Activated naive CD8-positive, alpha-beta T cell treated with anti-CD3 and anti-CD28 coated beads, Interleukin-2, amount 10 ng/mL, durations not matched to agents 7 days and 5 days (primary cell): ENCODE measurements at regions not wholly inside any gene's neighbourhood (a gene's known extent, or its start where the extent isn't known, plus 50 kb on each side); places are given as distances from the start of the nearest gene placed in this dataset.

Source experiments
- ATAC-seq: fragments of 150-1000 bp; cut with Tn5 transposase; one replicate; pipeline ENCODE4 v1.10.0; 2021; ENCODE audit warnings: low read depth, moderate library complexity
- POLR2A ChIA-PET: fragments of 350-600 bp; sonication (Branson Sonifier 250); formaldehyde crosslinking; loops from one replicate; lab custom pipeline; 2021; ENCODE audit warnings: antibody characterized with exemption; lab: Charles Lee
- DNase-seq: peaks from one replicate; pipeline ENCODE4 v3.0.0; 2021
- H3K27ac Mint-ChIP-seq: one replicate; pipeline ENCODE4 v1.8.0; 2022; ENCODE audit warnings: mild to moderate bottlenecking, mixed read lengths
- H3K27me3 Mint-ChIP-seq: one replicate; pipeline ENCODE4 v1.8.0; 2022; ENCODE audit warnings: mild to moderate bottlenecking, moderate library complexity, mixed read lengths
- H3K36me3 Mint-ChIP-seq: one replicate; pipeline ENCODE4 v1.8.0; 2021; ENCODE audit warnings: mild to moderate bottlenecking, mixed read lengths
- H3K4me1 Mint-ChIP-seq: one replicate; pipeline ENCODE4 v1.8.0; 2021; ENCODE audit warnings: mixed read lengths
- H3K4me3 Mint-ChIP-seq: one replicate; pipeline ENCODE4 v1.8.0; 2022; ENCODE audit warnings: mild to moderate bottlenecking, moderate library complexity, mixed read lengths
- H3K9me3 Mint-ChIP-seq: one replicate; pipeline ENCODE4 v1.8.0; 2021; ENCODE audit warnings: mixed read lengths

DNA sequence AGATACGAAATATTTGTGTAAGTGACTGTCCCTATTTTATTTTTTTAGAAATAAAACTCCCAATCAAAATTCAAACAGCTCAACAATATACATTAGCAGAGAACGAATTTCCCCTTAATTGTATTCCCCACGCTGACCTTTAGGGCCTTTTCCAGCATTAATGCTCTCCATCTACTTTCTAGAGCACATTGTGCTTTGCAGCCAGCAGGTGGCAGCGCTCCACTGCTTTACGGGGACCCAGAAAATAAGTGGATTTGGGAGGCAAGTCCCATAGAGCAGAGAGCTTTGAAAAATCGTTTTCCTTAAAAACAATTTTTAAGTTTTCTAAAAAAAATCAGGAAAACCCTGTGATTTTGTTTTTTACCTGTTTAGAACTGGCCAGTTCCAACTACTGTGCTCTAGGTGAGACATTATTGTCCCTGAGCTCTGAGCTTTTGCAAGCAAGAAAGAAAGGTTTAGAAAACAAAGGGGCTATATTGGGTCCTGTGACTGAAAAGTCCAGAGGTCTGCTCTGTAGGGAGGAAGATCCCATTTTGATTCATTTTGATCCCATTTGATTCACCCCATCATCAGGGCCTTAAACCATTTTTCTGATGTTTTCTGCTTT lies 144.4 kb upstream of the ZNF644 start:
- POLR2A ChIA-PET, result no interaction called here

DNA sequence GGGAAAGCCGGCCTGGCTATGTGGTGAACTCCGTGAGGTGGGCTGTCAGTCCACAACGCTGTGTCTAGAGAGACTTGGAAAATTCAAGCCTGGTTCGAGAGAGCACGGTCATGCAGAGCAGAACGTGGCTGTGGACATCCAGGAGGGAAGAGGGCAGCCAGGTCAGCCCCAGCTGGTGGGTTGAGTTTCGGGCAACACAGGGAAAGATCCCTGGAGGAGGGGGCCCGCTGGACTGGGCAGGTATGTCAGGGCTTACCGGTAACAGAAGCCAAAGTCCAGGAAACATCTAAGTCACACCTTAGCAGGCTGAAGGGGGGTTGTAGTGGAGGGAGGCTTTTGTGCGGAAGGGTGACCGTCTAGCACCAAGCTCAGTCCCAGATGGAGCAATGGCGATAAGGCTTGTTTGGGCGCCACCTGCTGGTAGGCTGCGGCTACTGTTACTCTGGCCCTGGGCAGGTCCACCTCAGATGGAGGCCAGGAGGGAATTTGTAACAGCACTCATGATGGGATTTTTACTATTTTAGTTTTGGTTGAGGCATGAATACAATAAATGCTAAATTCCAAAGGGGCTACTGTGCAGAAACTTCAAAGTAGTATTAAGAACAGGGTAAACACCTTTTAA lies 143.3 kb upstream of the ZNF644 start:
- H3K36me3 Mint-ChIP-seq, result no peaks in the 10 kb centered on the region
- no peak overlapping the region for H3K4me3 Mint-ChIP-seq
- no peak overlapping the region for H3K27ac Mint-ChIP-seq
- POLR2A ChIA-PET, result no interaction called here
- DNase-seq (peak; percentile 75), ATAC-seq (peak; percentile 82)
- H3K27me3 Mint-ChIP-seq, result no peaks in the 10 kb centered on the region
- H3K9me3 Mint-ChIP-seq, result no peaks in the 10 kb centered on the region
- no peaks in the 10 kb centered on the region for H3K4me1 Mint-ChIP-seq

More for the DNA sequence above, 144.4 kb upstream of the ZNF644 start:
- Mint-ChIP-seq H3K27me3 (no peaks in the 10 kb centered on the region), H3K36me3 (no peaks in the 10 kb centered on the region), H3K27ac (no peak overlapping the region), H3K4me1 (no peaks in the 10 kb centered on the region), H3K4me3 (no peak overlapping the region), H3K9me3 (no peaks in the 10 kb centered on the region)
- no peak for DNase-seq
- ATAC-seq, result no peak

GRCh38 chr1:91162613-91163012 lies 140.8 kb upstream of the ZNF644 start:
- DNase-seq (no peak), ATAC-seq (no peak)
- Mint-ChIP-seq H3K27me3 (no peaks in the 10 kb centered on the region), H3K4me3 (no peak overlapping the region), H3K36me3 (no peaks in the 10 kb centered on the region), H3K27ac (no peak overlapping the region), H3K9me3 (no peaks in the 10 kb centered on the region), H3K4me1 (no peaks in the 10 kb centered on the region)
- POLR2A ChIA-PET, result no interaction called here

- no peak for ATAC-seq
- Mint-ChIP-seq H3K9me3 (no peaks in the 10 kb centered on the region), H3K27ac (no peak overlapping the region), H3K36me3 (no peaks in the 10 kb centered on the region), H3K4me1 (no peaks in the 10 kb centered on the region), H3K4me3 (no peak overlapping the region), H3K27me3 (peaks cover 2% of the 10 kb centered on the region)
- DNase-seq, result no peak
- POLR2A ChIA-PET, result no interaction called here
These were observed 139.9 kb upstream of the ZNF644 start for GRCh38 chr1:91161749-91162148.

DNA sequence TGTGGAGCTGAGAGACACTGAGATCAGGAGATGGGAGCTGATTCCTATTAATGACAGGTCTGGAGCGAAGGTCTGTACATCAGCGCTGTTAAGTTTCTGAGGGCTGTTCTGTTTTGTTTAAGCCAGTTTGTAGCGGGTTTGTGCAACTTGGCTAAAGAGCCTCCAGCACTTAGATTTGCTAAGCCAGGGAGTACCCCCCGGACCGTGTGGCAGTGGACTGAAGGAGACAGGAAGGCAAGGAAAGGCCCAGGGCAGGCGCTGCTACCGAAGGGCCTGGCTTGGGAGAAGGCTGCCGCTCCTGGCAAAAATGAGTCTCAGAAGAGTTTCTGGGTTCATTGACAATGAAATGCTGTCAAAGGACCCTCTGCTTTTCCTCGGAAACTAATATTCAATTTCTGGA lies 139.3 kb upstream of the ZNF644 start:
- POLR2A ChIA-PET, result no interaction called here
- Mint-ChIP-seq H3K4me3 (no peak overlapping the region), H3K9me3 (no peaks in the 10 kb centered on the region), H3K4me1 (no peaks in the 10 kb centered on the region), H3K36me3 (no peaks in the 10 kb centered on the region), H3K27me3 (peaks cover 5% of the 10 kb centered on the region), H3K27ac (no peak overlapping the region)
- ATAC-seq, result no peak
- DNase-seq, result no peak

DNA sequence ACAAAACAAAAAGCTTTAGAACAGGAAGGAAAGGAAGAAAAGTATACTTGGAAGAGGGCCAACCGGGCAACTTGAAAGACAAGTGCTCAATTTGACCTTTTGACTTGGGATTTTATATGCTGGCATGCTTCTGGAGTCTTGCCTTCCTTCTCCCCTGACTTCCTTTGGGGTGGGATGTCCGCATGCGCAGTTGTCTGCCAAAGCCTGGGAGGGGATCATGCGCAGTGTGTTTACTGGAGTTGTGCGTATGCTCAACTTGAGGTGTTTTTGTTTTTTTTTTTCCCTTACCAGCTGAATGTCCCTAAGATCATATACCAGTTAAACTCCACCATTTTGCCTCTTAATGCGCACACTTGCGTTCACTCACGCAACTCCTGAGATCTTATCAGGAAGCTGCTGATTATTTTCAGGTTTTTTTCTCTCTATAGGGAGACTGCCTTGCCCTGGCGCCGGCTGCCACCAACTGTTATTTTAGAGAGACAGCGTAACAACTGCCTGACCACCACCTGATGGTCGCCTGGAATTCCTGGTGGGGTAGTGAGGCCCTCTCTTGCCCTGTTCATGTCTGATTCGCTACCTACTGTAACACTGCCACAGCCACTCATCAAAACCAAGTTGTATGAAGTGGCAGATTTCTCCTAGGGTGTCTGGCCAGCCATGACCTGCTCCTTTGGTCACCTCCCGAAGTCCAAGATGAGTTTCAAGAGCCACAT lies 138.7 kb upstream of the ZNF644 start:
- ATAC-seq (no peak), DNase-seq (no peak)
- Mint-ChIP-seq H3K27ac (no peak overlapping the region), H3K36me3 (no peaks in the 10 kb centered on the region), H3K4me3 (no peak overlapping the region), H3K27me3 (peaks cover 5% of the 10 kb centered on the region), H3K9me3 (no peaks in the 10 kb centered on the region), H3K4me1 (no peaks in the 10 kb centered on the region)
- POLR2A ChIA-PET, result no interaction called here

- POLR2A ChIA-PET, result no interaction called here
- no peak overlapping the region for H3K27ac Mint-ChIP-seq
- ATAC-seq, result no peak
- peaks cover 8% of the 10 kb centered on the region for H3K27me3 Mint-ChIP-seq
- H3K4me1 Mint-ChIP-seq, result no peaks in the 10 kb centered on the region
- no peak for DNase-seq
- H3K36me3 Mint-ChIP-seq, result no peaks in the 10 kb centered on the region
- H3K4me3 Mint-ChIP-seq, result no peak overlapping the region
- H3K9me3 Mint-ChIP-seq, result no peaks in the 10 kb centered on the region
These were observed 131.5 kb upstream of the ZNF644 start for GRCh38 chr1:91153341-91153740.

- no peaks in the 10 kb centered on the region for H3K4me1 Mint-ChIP-seq
- H3K27me3 Mint-ChIP-seq, result peaks cover 10% of the 10 kb centered on the region
- ATAC-seq (no peak), DNase-seq (no peak)
- H3K4me3 Mint-ChIP-seq, result no peak overlapping the region
- POLR2A ChIA-PET, result no interaction called here
- H3K27ac Mint-ChIP-seq, result no peak overlapping the region
- H3K9me3 Mint-ChIP-seq, result no peaks in the 10 kb centered on the region
- no peaks in the 10 kb centered on the region for H3K36me3 Mint-ChIP-seq
These were observed 130.5 kb upstream of the ZNF644 start for GRCh38 chr1:91152331-91152730.

DNA sequence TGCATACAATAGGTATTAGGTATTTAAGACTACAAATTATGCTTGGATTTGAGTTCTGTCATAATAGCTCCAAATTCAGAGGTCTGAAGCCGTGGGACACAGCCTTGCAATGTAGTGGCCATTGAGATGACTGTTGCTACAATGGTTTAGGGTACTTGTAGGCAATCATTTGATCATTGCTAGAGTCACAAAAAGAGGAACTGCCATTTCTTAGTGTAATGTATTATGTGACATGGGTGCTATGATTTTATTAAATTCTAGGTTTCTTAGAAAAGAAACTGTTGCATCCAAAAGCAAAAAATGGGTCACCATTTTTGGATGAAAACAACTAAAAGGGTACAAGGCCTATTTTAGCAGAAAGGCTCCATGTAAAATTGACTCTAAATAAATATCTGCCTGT lies 129.9 kb upstream of the ZNF644 start:
- DNase-seq (no peak), ATAC-seq (no peak)
- no peaks in the 10 kb centered on the region for H3K4me1 Mint-ChIP-seq
- POLR2A ChIA-PET, result no interaction called here
- peaks cover 10% of the 10 kb centered on the region for H3K27me3 Mint-ChIP-seq
- no peaks in the 10 kb centered on the region for H3K9me3 Mint-ChIP-seq
- no peaks in the 10 kb centered on the region for H3K36me3 Mint-ChIP-seq
- H3K27ac Mint-ChIP-seq, result no peak overlapping the region
- H3K4me3 Mint-ChIP-seq, result no peak overlapping the region

DNA sequence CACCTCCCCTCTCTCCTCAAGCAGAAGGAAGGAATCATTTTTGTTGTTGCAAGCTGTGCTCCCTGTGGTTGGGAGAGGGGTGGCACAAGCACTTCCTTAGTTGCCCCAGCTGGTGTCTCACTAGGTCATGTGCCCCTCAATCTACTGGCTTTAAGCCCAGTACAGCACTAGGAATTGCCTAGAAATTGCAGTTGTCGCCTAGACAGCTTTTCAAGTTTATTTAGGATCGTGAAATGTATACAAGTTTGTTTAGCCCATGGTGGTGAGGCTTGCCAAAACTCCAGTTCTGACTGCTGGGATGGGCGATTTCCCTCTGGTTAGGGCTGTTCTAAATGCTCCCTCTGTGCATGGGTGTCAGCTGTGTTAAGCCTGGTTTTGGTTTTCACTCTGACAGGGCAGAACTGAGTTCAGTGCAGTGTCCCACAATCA lies 126.8 kb upstream of the ZNF644 start:
- ATAC-seq, result no peak
- no peak for DNase-seq
- H3K9me3 Mint-ChIP-seq, result no peaks in the 10 kb centered on the region
- H3K36me3 Mint-ChIP-seq, result no peaks in the 10 kb centered on the region
- no peak overlapping the region for H3K4me3 Mint-ChIP-seq
- POLR2A ChIA-PET, result no interaction called here
- H3K27ac Mint-ChIP-seq, result no peak overlapping the region
- H3K4me1 Mint-ChIP-seq, result no peaks in the 10 kb centered on the region
- H3K27me3 Mint-ChIP-seq, result peaks cover 8% of the 10 kb centered on the region

DNA sequence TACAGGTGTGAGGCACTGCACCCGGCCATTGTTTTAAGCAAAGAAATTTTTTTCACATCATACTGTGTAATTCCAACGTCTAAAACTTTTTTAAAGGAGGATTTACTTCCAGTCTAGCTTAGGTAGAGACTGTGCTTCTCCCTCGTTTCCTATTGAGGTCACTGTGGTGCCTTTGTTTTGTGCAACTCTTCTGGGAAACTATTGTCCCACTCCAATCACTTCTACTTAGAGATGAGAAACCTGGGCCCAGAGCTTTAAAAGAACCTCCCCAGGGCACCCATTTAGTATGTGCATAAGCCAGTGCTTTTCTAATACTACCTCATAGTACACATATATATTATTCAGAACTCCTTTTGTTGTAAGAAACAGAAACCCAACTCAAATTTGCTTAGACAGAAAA lies 120.0 kb upstream of the ZNF644 start:
- H3K36me3 Mint-ChIP-seq, result no peaks in the 10 kb centered on the region
- H3K4me1 Mint-ChIP-seq, result no peaks in the 10 kb centered on the region
- no peak overlapping the region for H3K27ac Mint-ChIP-seq
- ATAC-seq (no peak), DNase-seq (no peak)
- H3K27me3 Mint-ChIP-seq, result peaks cover 2% of the 10 kb centered on the region
- no peak overlapping the region for H3K4me3 Mint-ChIP-seq
- H3K9me3 Mint-ChIP-seq, result no peaks in the 10 kb centered on the region
- POLR2A ChIA-PET, result no interaction called here

GRCh38 chr1:91138959-91139358 lies 117.1 kb upstream of the ZNF644 start:
- DNase-seq (no peak), ATAC-seq (no peak)
- POLR2A ChIA-PET, result no interaction called here
- H3K27me3 Mint-ChIP-seq, result peaks cover 3% of the 10 kb centered on the region
- no peaks in the 10 kb centered on the region for H3K9me3 Mint-ChIP-seq
- H3K27ac Mint-ChIP-seq, result no peak overlapping the region
- H3K36me3 Mint-ChIP-seq, result no peaks in the 10 kb centered on the region
- H3K4me3 Mint-ChIP-seq, result no peak overlapping the region
- peaks cover 2% of the 10 kb centered on the region for H3K4me1 Mint-ChIP-seq

- DNase-seq, result no peak
These were observed 115.5 kb upstream of the ZNF644 start for GRCh38 chr1:91137173-91137852.

DNA sequence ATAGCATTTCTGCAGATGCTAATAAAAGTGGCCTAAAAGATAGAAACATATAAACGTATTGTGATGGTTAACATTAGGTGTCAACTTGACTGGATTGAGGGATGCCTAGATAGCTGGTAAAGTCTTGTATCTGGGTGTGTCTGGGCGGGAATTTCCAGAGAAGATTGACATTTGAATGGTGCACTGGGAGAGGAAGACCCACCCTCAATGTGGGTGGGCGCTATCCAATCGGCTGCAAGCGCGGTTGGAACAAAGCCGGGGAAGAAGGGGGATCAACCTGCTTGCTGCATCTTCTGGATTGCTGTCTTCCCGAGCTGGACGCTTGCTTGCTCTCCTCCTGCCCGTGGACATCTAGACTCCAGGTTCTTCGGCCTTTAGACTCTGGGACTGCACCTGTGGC lies 114.0 kb upstream of the ZNF644 start:
- Mint-ChIP-seq H3K9me3 (no peaks in the 10 kb centered on the region), H3K4me1 (peaks cover 2% of the 10 kb centered on the region), H3K27me3 (peaks cover 10% of the 10 kb centered on the region), H3K4me3 (no peak overlapping the region), H3K36me3 (no peaks in the 10 kb centered on the region), H3K27ac (no peak overlapping the region)
- ATAC-seq (no peak), DNase-seq (no peak)
- POLR2A ChIA-PET, result no interaction called here

More at GRCh38 chr1:91137173-91137852, 115.5 kb upstream of the ZNF644 start:
- H3K27ac Mint-ChIP-seq, result no peak overlapping the region
- no peaks in the 10 kb centered on the region for H3K9me3 Mint-ChIP-seq
- H3K36me3 Mint-ChIP-seq, result no peaks in the 10 kb centered on the region
- H3K27me3 Mint-ChIP-seq, result peaks cover 7% of the 10 kb centered on the region
- POLR2A ChIA-PET, result no interaction called here
- peaks cover 2% of the 10 kb centered on the region for H3K4me1 Mint-ChIP-seq
- no peak for ATAC-seq
- no peak overlapping the region for H3K4me3 Mint-ChIP-seq
